Spinal cord (tissue), 9 donors: ENCODE measurements at regions not wholly inside any gene's neighbourhood (a gene's known extent, or its start where the extent isn't known, plus 50 kb on each side); places are given as distances from the start of the nearest gene placed in this dataset.

Source experiments
- DNase-seq, 6 donors: peaks; one replicate each; pipeline versions ENCODE4 v3.0.0 to v3.0.0-alpha.2; 2013 to 2015; ENCODE audit warnings: low spot score in 6 of 6, low read depth in 4 of 6
- H3K27ac ChIP-seq: one replicate; pipeline ENCODE4 v1.5.1; 2013; ENCODE audit warnings: low read depth, low read length, control low read depth
- H3K27me3 ChIP-seq: one replicate; pipeline ENCODE4 v1.6.1; 2013; ENCODE audit warnings: low read length; ENCODE audit not compliant: control insufficient read depth, insufficient read depth
- H3K36me3 ChIP-seq: one replicate; pipeline ENCODE4 v1.6.1; 2013; ENCODE audit warnings: low read length; ENCODE audit not compliant: control insufficient read depth, insufficient read depth
- H3K4me1 ChIP-seq: one replicate; pipeline ENCODE4 v1.6.1; 2013; ENCODE audit warnings: low read length; ENCODE audit not compliant: control insufficient read depth, insufficient read depth
- H3K4me3 ChIP-seq: one replicate; pipeline ENCODE4 v1.5.1; 2013; ENCODE audit warnings: low read depth, low read length, control low read depth
- H3K9me3 ChIP-seq: one replicate; pipeline ENCODE4 v1.6.1; 2013; ENCODE audit warnings: low read length; ENCODE audit not compliant: control insufficient read depth, insufficient read depth
- WGBS: methylation state at CpG from one replicate; pipeline ENCODE4 v1.1.5; 2013; ENCODE audit warnings: missing lambda C conversion rate; ENCODE audit not compliant: insufficient coverage; 5-methylcytosine and 5-hydroxymethylcytosine counted together
- donor health status: healthy.

- Histone ChIP-seq H3K4me3 (no peak overlapping the region), H3K36me3 (no peaks in the 10 kb centered on the region), H3K27me3 (peaks cover 7% of the 10 kb centered on the region), H3K27ac (no peak overlapping the region), H3K4me1 (peaks cover 21% of the 10 kb centered on the region), H3K9me3 (no peaks in the 10 kb centered on the region)
- WGBS, result 45% methylated on average over 2 of the region's 2 CpGs
- DNase-seq, result no peak
Measured at GRCh38 chr12:111203969-111204368, 164.9 kb downstream of the PHETA1 start.

GRCh38 chr12:111203446-111203845 lies 165.4 kb downstream of the PHETA1 start:
- DNase-seq, result no peak
- 88% methylated on average over 4 of the region's 4 CpGs for WGBS
- Histone ChIP-seq H3K4me1 (peaks cover 21% of the 10 kb centered on the region), H3K27me3 (peaks cover 7% of the 10 kb centered on the region), H3K4me3 (no peak overlapping the region), H3K36me3 (no peaks in the 10 kb centered on the region), H3K9me3 (no peaks in the 10 kb centered on the region), H3K27ac (no peak overlapping the region)

DNA sequence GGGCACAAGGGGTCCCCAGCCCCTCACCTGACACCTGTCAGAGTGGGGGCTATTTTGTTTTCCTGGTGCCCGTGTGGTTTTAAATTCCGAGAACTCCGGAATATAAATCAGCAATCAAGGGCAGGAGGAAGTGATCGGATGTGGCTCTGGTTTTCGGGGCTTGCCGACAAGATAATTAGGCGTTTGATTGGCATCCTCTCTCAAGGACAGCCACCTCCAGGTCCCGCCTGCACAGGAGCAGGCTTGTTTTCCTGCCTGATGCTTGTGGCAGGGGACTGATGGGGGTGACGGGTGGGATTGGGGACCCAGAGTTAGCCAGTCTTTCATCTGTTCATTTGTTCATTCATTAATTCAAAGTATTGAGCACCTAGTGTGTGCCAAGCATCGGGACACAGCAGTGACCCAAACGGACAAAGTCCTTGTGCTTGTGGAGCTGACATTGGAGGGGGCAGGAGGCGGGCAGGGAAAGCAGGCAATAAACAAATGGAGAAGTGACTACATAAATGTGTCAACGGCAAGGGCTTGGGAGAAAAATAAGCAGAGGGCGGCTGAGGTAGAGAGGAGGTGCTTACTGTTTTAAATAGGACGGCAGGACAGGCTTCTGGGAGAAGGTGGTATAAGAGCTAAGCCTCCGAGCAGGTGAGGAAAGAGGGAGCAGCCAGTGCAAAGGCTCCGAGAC lies 166.5 kb downstream of the PHETA1 start:
- Histone ChIP-seq H3K36me3 (no peaks in the 10 kb centered on the region), H3K27ac (no peak overlapping the region), H3K9me3 (no peaks in the 10 kb centered on the region), H3K4me1 (peaks cover 21% of the 10 kb centered on the region), H3K27me3 (peaks cover 7% of the 10 kb centered on the region), H3K4me3 (no peak overlapping the region)
- WGBS, result 80% methylated on average over 15 of the region's 17 CpGs
- no peak for DNase-seq

GRCh38 chr12:111201495-111202236 lies 167.2 kb downstream of the PHETA1 start:
- no peak overlapping the region for H3K27ac ChIP-seq
- no peaks in the 10 kb centered on the region for H3K9me3 ChIP-seq
- H3K4me3 ChIP-seq, result no peak overlapping the region
- peaks cover 7% of the 10 kb centered on the region for H3K27me3 ChIP-seq
- 84% methylated on average over 11 of the region's 11 CpGs for WGBS
- H3K4me1 ChIP-seq, result peaks cover 21% of the 10 kb centered on the region
- no peaks in the 10 kb centered on the region for H3K36me3 ChIP-seq
- DNase-seq, result no peak

DNA sequence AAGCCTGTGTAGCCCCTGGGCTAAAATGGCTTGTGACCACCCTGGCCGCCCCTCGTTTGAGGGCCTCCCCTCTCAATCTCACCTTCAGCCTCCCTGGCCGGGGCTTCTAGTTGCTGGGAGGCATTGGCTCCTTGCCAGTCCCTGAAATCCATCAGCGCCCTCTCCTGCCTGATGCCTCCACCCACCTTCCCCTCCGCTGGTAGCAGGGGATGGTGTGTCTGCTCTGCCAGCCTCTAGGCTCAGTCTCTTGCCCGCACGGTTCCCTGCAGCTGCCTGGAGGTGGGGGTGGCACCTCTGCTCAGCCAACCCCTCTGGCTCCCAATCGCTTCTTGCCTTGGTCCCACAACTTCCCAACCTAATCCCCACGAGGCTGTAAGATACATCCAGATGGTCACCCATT lies 167.9 kb downstream of the PHETA1 start:
- Histone ChIP-seq H3K4me3 (no peak overlapping the region), H3K9me3 (no peaks in the 10 kb centered on the region), H3K27me3 (peaks cover 7% of the 10 kb centered on the region), H3K27ac (no peak overlapping the region), H3K36me3 (no peaks in the 10 kb centered on the region), H3K4me1 (peaks cover 21% of the 10 kb centered on the region)
- DNase-seq, result peak in 2 of 6 donors; percentile 30 to 62
- 34% methylated on average over 7 of the region's 9 CpGs for WGBS

GRCh38 chr12:111197376-111197944 lies 171.4 kb downstream of the PHETA1 start:
- no peaks in the 10 kb centered on the region for H3K36me3 ChIP-seq
- WGBS, result 79% methylated on average over 4 of the region's 6 CpGs
- no peaks in the 10 kb centered on the region for H3K9me3 ChIP-seq
- H3K27ac ChIP-seq, result no peak overlapping the region
- DNase-seq, result no peak
- H3K27me3 ChIP-seq, result peaks cover 12% of the 10 kb centered on the region
- peaks cover 31% of the 10 kb centered on the region for H3K4me1 ChIP-seq
- H3K4me3 ChIP-seq, result no peak overlapping the region

DNA sequence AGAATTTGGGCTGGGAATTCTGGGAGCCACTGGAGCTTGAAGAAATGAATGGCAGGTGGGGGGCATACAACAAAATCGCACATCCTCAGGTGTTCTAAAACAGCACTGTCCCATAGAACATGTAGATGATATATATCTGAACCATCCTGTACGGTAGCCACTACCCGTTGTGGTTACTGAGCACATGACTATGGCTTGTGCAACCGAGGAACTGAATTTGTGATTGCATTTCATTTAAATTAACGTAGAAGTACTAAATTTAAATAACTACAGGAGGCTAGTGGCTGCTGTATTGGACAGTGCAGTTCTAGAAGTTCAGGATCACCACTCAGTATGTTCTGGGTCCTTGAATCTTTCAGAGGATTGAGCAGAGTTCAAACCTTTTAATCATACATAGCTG lies 172.4 kb downstream of the PHETA1 start:
- no peak for DNase-seq
- no peaks in the 10 kb centered on the region for H3K36me3 ChIP-seq
- WGBS, result no CpG with 5 or more reads among the region's 5 CpGs
- H3K4me3 ChIP-seq, result no peak overlapping the region
- H3K4me1 ChIP-seq, result peaks cover 28% of the 10 kb centered on the region
- peaks cover 12% of the 10 kb centered on the region for H3K27me3 ChIP-seq
- H3K9me3 ChIP-seq, result no peaks in the 10 kb centered on the region
- H3K27ac ChIP-seq, result no peak overlapping the region

DNA sequence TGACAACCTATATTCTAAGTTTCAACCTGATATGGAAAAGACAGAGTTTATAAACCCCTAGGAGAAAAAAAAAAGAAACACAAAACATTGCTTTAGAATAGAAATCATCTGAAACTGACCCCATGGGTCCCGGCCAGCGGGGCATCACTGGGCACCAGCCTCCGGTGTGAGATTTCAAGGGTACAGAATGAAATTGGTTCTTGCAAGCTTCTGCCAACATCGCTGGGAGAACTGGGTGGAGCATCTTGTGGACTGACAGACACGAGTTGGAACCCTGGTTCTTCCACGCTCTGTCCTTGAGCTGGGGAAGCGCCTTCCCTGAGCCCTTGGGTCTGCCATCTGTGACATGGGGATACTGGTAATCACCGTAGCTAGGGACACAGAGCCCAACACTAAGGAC lies 173.6 kb downstream of the PHETA1 start:
- H3K4me1 ChIP-seq, result peaks cover 20% of the 10 kb centered on the region
- no peak for DNase-seq
- 90% methylated on average over 7 of the region's 8 CpGs for WGBS
- no peaks in the 10 kb centered on the region for H3K9me3 ChIP-seq
- H3K27ac ChIP-seq, result no peak overlapping the region
- H3K4me3 ChIP-seq, result no peak overlapping the region
- H3K36me3 ChIP-seq, result no peaks in the 10 kb centered on the region
- peaks cover 7% of the 10 kb centered on the region for H3K27me3 ChIP-seq

GRCh38 chr12:111194703-111195051 lies 174.2 kb downstream of the PHETA1 start:
- H3K9me3 ChIP-seq, result no peaks in the 10 kb centered on the region
- no peak overlapping the region for H3K4me3 ChIP-seq
- H3K36me3 ChIP-seq, result no peaks in the 10 kb centered on the region
- 59% methylated on average over 9 of the region's 9 CpGs for WGBS
- peak in 1 of 6 donors; percentile 27 for DNase-seq
- H3K27ac ChIP-seq, result no peak overlapping the region
- peaks cover 6% of the 10 kb centered on the region for H3K27me3 ChIP-seq
- H3K4me1 ChIP-seq, result peaks cover 19% of the 10 kb centered on the region
